DMS53 (cell line): ENCODE measurements at regions not wholly inside any gene's neighbourhood (a gene's known extent, or its start where the extent isn't known, plus 50 kb on each side); places are given as distances from the start of the nearest gene placed in this dataset.

ENCODE experiments used
- DNase-seq: peaks from one replicate; lab custom pipeline; 2025; lab: John Stamatoyannopoulos, UW

DNA sequence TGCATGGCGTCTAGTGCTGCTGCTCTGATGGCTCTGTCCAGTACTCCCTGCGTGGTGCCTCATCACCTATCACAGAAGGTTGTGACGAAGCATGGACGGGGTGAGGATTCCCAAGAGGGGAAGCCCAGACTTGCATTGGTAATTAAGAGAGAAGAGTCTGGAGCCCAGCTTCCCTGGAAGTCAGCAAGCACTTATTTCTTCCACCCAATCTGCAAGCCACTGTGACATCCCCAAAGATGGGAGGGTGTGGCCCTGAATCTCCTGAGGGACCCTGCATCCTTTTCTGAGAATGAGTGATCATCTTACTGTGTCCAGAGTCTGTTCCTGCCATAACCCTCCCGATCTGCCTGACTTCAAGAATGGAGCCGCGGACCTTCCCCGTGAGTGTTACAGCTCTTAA is 166.7 kb downstream of the PTPN20 start:
- no peak for DNase-seq

DNA sequence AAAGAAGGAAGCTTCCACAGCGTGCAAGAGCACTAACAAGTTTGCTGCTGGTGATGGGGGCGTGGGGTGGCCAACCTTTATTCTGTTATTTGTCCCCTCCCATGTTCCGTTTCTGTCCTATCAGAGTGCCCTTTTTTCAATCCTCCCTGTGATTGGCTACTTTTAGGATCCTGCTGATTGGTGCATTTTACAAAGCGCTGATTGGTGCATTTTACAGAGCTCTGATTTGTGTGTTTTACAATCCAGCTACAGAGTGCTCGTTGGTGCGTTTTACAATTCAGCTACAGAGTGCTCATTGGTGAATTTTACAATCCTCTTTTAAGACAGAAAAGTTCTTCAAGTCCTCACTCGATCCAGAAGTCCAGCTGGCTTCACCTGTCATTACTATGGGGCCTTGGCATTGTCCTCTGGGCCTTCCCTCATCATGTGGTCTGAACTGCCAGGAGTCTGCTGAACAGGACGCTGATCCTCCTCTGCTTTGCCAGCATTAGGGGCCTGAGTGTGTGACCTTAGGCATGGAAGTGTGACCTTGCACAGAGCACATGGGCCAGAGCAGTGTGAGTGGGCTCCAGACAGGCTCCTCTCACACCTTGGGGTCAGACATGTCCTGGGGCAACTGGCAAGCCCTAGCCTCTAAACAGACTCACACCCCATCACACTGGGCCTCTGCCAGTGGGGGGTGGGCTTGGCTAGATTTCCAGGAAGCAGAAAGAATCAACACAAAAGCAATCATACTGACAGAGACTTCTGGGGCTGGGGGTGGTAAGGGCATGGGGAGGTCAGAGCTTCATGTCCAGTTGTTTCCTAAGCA is 167.4 kb downstream of the PTPN20 start:
- DNase-seq: no peak

DNA sequence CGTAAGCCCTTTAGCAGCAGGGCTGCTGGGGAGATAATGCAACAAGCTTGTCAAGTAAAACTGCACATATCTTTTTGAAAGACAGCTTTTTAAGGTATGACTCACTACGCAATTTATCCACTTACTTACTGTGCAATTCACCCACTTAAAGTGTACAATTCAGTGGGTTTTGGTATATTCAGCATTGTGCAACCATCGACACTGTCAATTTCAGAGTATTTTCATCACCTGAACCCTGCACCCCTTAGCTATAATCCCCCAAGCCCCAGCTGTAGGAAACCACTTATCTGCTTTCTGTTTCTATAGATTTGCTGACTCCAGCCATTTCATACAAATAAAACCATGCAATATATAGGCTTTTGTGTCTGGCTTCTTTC is 168.0 kb downstream of the PTPN20 start:
- DNase-seq: no peak

DNA sequence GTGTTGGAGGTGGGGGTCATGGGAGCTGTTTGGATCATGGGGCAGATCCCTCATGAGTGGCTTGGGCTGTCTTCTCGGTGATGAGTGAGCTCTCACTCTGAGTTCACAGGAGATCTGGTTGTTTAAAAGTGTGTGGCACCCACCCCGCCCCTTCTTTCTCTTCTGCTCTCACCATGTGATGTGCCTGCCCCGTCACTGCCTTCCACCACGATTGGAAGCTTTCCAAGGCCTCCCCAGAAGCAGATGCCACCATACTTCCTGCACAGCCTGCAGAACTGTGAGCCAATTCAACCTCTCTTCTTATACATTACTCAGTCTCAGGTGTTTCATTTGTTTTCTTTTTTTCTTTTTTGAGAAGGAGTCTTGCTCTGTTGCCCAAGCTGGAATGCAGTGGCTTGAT is 170.0 kb downstream of the PTPN20 start:
- DNase-seq: no peak

DNA sequence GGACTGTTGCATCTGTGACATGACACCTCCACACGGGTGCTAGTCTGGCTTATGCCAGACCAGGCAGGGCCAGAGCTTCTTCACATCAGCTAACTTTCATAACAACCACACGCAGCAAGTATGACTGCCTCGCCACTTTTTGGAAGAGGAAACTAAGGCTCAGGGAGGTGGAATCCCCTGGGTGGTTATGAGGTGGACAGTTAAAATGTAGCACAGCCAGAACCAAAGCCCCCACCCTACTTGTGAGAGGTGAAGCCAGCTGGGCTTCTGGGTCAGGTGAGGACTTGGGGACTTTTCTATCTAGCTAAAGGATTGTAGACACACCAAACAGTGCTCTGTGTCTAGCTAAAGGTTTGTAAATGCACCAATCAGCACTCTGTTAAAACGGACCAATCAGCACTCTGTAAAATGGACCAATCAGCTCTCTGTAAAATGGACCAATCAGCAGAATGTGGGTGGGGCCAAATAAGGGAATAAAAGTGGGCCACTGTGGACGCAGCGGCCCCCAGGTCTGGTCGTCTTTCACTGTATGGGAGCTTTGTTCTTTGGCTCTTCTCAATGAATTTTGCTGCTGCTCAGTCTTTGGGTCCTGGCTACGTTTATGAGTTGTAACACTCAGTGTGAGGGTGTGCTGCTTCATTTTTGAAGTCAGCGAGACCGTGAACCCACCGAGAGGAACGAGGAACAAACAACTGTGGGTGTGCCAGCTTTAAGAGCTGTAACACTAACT is 171.0 kb downstream of the PTPN20 start:
- no peak for DNase-seq

DNA sequence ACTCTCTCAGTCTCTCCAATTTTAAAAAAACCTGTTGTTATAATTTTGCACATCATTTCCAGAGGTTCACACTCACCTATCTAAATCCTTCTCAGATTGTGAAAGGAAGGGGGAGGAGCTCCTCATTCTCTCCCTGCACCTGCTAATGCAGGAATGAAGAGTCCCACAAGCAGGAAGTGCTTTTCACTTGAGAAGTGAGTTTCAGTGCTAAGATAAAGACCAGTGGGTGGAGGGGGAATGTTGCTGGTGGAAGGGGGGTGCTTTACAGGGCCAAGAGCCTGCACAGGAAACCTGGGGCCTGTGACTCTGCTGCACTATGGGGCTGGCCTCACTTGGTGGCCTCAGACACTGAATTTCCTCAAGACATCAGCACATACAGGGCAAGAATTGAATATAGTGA is 176.4 kb downstream of the PTPN20 start:
- DNase-seq: peak; percentile 48

- no peak for DNase-seq
Observed at GRCh38 chr10:47088656-47089354, 177.6 kb downstream of the PTPN20 start.

DNA sequence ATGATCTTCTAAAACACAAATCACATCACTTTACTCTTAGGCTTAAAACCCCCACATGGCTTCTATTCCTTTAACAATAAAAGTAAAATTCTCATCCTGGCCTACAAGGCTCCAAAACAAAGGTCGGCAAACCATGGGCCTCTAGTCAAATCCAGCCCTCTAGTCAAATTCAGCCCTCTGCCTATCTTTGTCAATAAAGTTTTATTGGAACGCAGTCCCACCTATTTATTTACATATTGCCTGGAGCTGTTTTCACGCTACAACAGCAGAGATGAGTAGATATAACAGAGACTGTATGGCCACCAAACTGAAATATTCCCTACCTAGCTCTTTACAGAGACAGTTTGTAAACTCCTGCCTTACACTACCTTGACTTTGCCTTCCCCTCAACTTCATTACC is 178.8 kb downstream of the PTPN20 start:
- no peak for DNase-seq

- DNase-seq: no peak
Observed at GRCh38 chr10:47090903-47091302, 179.7 kb downstream of the PTPN20 start.

GRCh38 chr10:47091421-47091820 is 180.2 kb downstream of the PTPN20 start:
- no peak for DNase-seq

GRCh38 chr10:47092376-47092775 is 181.1 kb downstream of the PTPN20 start:
- no peak for DNase-seq

- no peak for DNase-seq
Observed at GRCh38 chr10:47092831-47093230, 181.6 kb downstream of the PTPN20 start.

DNA sequence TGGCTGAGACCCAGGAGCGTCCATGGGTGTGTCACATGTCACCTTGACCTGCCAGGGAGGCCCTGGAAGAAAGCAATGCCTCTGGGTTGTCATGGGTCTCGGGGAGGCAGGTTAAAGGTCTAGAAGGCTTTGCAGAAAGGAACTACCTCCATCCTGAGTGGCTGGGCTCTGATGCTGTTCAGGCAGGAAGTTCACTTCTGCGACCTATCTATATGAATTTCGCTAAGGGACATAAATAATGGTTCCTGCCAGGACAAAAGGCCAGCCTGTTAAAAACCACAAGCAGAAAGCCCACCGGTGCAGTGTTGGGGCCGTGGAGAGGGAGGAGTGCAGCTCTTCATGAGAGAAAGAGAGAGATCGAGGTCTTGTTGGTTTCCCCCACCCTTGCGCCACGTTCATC is 182.9 kb downstream of the PTPN20 start:
- DNase-seq: no peak

DNA sequence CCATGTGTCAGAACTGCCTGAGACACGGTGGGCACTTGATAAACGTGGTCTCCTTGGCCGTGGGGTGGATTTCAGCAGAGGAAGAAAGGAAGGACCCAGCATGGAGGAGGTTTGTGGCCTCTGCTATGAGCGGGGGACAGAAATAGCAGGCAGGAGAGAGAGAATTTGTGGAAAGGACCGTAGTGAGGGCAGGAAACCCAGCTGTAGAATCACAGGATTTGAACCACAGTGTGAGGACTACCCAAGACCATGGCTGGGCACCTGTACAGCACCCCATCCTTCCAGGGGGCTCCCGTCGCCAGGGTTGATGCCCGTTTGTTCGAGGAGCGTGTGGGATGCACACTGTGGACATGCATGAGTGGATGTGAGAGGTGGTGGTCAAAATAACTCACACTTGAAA is 183.4 kb downstream of the PTPN20 start:
- no peak for DNase-seq

GRCh38 chr10:47095211-47095610 is 184.0 kb downstream of the PTPN20 start:
- DNase-seq: no peak

GRCh38 chr10:47095848-47096612 is 184.8 kb downstream of the PTPN20 start:
- DNase-seq: no peak

DNA sequence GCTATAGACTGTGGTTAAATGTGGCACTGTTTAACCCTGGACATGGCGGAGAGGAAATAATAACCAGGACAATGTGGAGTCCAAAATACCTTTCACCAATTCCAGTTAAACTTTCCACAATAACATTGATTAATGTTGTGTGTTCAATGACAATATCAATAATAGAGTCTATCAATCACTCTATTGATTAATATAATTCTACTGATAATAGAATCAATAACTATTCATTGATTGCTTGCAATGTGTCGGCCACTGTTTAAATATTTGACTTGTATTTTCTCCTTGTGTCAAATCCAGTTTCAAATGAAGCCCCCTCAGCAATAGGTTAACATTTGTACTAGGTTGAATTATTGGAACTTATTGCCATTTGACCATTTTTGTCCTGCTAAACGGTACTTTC is 187.0 kb downstream of the PTPN20 start:
- DNase-seq: no peak

DNA sequence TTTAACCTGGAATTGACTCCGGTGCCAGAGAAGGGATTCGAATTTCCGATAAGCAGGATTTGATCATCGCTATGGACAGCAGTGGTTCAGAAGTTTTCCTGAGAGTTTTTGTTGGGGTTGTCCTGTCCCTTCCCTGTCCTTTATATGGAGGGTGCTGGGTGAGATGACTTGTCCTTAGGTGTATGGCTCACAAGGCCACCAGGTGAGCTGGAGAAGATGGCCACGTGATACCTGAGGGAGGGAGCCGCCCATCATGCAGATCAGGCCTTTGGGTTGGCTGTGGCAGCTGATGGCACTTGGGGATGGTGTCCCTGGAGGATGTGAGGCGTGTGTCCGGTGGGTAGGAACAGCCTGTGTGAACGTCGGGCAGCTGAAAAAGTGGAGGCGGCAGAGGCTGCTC is 187.7 kb downstream of the PTPN20 start:
- no peak for DNase-seq

- no peak for DNase-seq
Observed at GRCh38 chr10:47099474-47099873, 188.2 kb downstream of the PTPN20 start.

DNA sequence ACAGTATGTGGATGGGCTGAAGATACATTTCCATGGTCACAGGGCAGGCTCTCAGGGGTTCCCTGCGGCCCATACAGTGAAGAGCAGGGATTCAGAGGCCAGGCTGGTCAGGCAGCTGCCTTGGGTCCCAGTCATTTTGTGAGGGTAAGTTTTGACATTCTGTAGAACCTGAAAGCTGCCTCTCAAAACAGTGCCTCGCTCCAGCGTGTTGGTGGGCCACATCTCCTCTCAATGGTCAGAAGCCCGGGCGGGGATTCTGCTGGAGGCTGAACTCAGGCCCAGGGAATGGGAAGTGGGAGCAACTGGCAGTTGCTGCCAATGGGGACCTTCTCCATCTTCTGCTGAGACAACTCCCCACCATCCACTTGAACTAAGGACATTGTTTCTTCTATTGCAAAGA is 190.0 kb downstream of the PTPN20 start:
- DNase-seq: no peak

- no peak for DNase-seq
Observed at GRCh38 chr10:47101807-47102206, 190.6 kb downstream of the PTPN20 start.

DNA sequence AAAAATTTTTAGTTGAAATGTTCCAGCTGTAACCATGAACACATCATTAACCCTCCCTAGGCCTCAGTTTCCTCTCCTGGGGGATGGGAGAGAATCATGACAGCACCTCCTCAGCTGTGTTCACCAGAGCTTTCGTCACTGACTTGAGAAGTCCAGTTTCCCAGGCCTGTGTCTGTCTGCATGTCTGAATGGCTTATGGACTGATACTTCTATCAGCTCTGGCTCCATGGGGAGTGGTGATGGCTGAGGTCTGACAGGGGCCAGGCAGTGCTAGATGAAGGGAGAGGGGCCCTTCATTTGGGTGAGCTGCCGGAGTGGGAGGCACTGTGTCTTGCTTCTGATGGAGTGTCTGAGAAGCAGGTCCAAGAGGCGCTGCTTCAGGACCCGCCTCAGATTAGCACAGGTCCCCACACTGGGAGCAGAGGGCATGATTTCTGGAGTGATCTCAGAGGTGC is 192.9 kb downstream of the PTPN20 start:
- DNase-seq: no peak
